Omental fat pad (tissue), 3 donors: ENCODE measurements at regions not wholly inside any gene's neighbourhood (a gene's known extent, or its start where the extent isn't known, plus 50 kb on each side); places are given as distances from the start of the nearest gene placed in this dataset.

Experiments used
- ATAC-seq: fragments of 150-250 bp; one replicate; pipeline ENCODE4 v1.9.1; 2016; ENCODE audit warnings: mild to moderate bottlenecking, moderate library complexity; ENCODE audit not compliant: low FRiP score
- DNase-seq: peaks from one replicate; pipeline ENCODE4 v3.0.0-alpha.2; 2019; ENCODE audit warnings: low spot score
- CTCF ChIP-seq, 3 donors: fragments of 450-650 bp; IDR thresholded peaks; one replicate each; pipeline ENCODE4 v1.5.1; 2016 to 2017; ENCODE audit warnings: antibody characterized with exemption in 3 of 3, mild to moderate bottlenecking in 3 of 3, moderate library complexity in 2 of 3

GRCh38 chr5:155732587-155733376 is 594.2 kb upstream of the SGCD start:
- no peak for TF ChIP-seq CTCF (IDR thresholded peaks at IDR 0.05)
- DNase-seq, result no peak
- ATAC-seq, result no peak

- TF ChIP-seq CTCF (IDR thresholded peaks at IDR 0.05), result no peak
- ATAC-seq, result no peak
- no peak for DNase-seq
Measured at GRCh38 chr5:155733935-155734334, 593.0 kb upstream of the SGCD start.

- ATAC-seq (no peak), DNase-seq (no peak)
- no peak for TF ChIP-seq CTCF (IDR thresholded peaks at IDR 0.05)
Measured at GRCh38 chr5:155735388-155735787, 591.6 kb upstream of the SGCD start.

- ATAC-seq, result no peak
- no peak for DNase-seq
- no peak for TF ChIP-seq CTCF (IDR thresholded peaks at IDR 0.05)
Measured at GRCh38 chr5:155738616-155739015, 588.3 kb upstream of the SGCD start.

GRCh38 chr5:155746367-155747038 is 580.5 kb upstream of the SGCD start:
- no peak for ATAC-seq
- no peak for DNase-seq
- no peak for TF ChIP-seq CTCF (IDR thresholded peaks at IDR 0.05)

- ATAC-seq (no peak), DNase-seq (no peak)
- no peak for TF ChIP-seq CTCF (IDR thresholded peaks at IDR 0.05)
Measured at GRCh38 chr5:155750101-155750500, 576.9 kb upstream of the SGCD start.

GRCh38 chr5:155750571-155750970 is 576.4 kb upstream of the SGCD start:
- no peak for TF ChIP-seq CTCF (IDR thresholded peaks at IDR 0.05)
- ATAC-seq (no peak), DNase-seq (no peak)
